OCI-LY1 (cell line): ENCODE measurements at regions not wholly inside any gene's neighbourhood (a gene's known extent, or its start where the extent isn't known, plus 50 kb on each side); places are given as distances from the start of the nearest gene placed in this dataset.

Source experiments
- H2AFZ ChIP-seq: fragments of 200-600 bp; sonication (generic), shearing (Covaris generic); 2 replicates; pipeline ENCODE4 v1.6.0; 2014; ENCODE audit warnings: antibody characterized with exemption, mild to moderate bottlenecking, low read length
- H3F3A ChIP-seq: fragments of 200-600 bp; sonication (generic), shearing (Covaris generic); 2 replicates; pipeline ENCODE4 v1.6.0; 2014; ENCODE audit warnings: mild to moderate bottlenecking, antibody characterized with exemption, low read length, moderate library complexity; ENCODE audit not compliant: insufficient read depth
- H3K27ac ChIP-seq: fragments of 200-600 bp; sonication (generic); 2 replicates; pipeline ENCODE4 v1.5.1; 2014; ENCODE audit warnings: low read length, mixed run types, mild to moderate bottlenecking, low read depth; ENCODE audit not compliant: poor library complexity, severe bottlenecking
- H3K27me3 ChIP-seq: fragments of 200-600 bp; sonication (generic); 2 replicates; pipeline ENCODE4 v1.6.0; 2014; ENCODE audit warnings: antibody characterized with exemption, mild to moderate bottlenecking, low read length, moderate library complexity; ENCODE audit not compliant: insufficient read depth
- H3K36me3 ChIP-seq: fragments of 200-600 bp; sonication (generic); 2 replicates; pipeline ENCODE4 v1.6.1; 2014; ENCODE audit warnings: mild to moderate bottlenecking, antibody characterized with exemption, low read length, moderate library complexity, mixed read lengths; ENCODE audit not compliant: insufficient read depth
- H3K4me1 ChIP-seq: fragments of 200-600 bp; sonication (generic); 2 replicates; pipeline ENCODE4 v1.5.1; 2014; ENCODE audit warnings: mild to moderate bottlenecking, low read length, moderate library complexity; ENCODE audit not compliant: insufficient read depth, severe bottlenecking
- H3K4me2 ChIP-seq: fragments of 200-600 bp; sonication (generic), shearing (Covaris generic); 2 replicates; pipeline ENCODE4 v1.6.1; 2014; ENCODE audit warnings: low read length
- H3K4me3 ChIP-seq: fragments of 200-600 bp; sonication (generic); 2 replicates; pipeline ENCODE4 v1.5.1; 2014; ENCODE audit warnings: low read length, low read depth, mild to moderate bottlenecking, mixed read lengths; ENCODE audit not compliant: poor library complexity, severe bottlenecking
- H3K79me2 ChIP-seq: fragments of 200-600 bp; shearing (Covaris generic); 2 replicates; pipeline ENCODE4 v1.6.1; 2016; ENCODE audit warnings: mixed run types, low read length, mixed read lengths; ENCODE audit not compliant: insufficient read depth
- H3K9ac ChIP-seq: fragments of 200-600 bp; sonication (generic), shearing (Covaris generic); 2 replicates; pipeline ENCODE4 v1.6.1; 2014; ENCODE audit warnings: mild to moderate bottlenecking, low read length, mixed read lengths
- H3K9me2 ChIP-seq: fragments of 200-600 bp; sonication (generic), shearing (Covaris generic); 2 replicates; pipeline ENCODE4 v1.6.1; 2014; ENCODE audit warnings: low read depth, mild to moderate bottlenecking, low read length, mixed read lengths
- H3K9me3 ChIP-seq: fragments of 200-600 bp; shearing (Covaris generic); 2 replicates; pipeline ENCODE4 v1.6.1; 2014; ENCODE audit warnings: low read length, mixed read lengths
- H4K20me1 ChIP-seq: fragments of 200-600 bp; sonication (generic), shearing (Covaris generic); 2 replicates; pipeline ENCODE4 v1.6.0; 2016; ENCODE audit warnings: mild to moderate bottlenecking, low read length; ENCODE audit not compliant: insufficient read depth
- EZH2 ChIP-seq: fragments of 200-600 bp; sonication (generic), shearing (Covaris generic); IDR thresholded peaks from 2 replicates; pipeline ENCODE4 v1.8.0; 2017; ENCODE audit warnings: borderline replicate concordance, mixed run types, mild to moderate bottlenecking, antibody characterized with exemption, low read length, moderate library complexity, mixed read lengths
- TF ChIP-seq, protein P1 (sequence below): fragments of 200-600 bp; sonication (generic), shearing (Covaris generic); IDR thresholded peaks from 2 replicates; pipeline ENCODE4 v1.5.1; 2017; ENCODE audit warnings: mild to moderate bottlenecking, antibody characterized with exemption, low read length, moderate library complexity, mixed read lengths

GRCh38 chr14:62373944-62374343, 611.7 kb downstream of the SNAPC1 start:
- Histone ChIP-seq H3K79me2 (no peaks in the 10 kb centered on the region), H3K27ac (no peak overlapping the region), H3K9me3 (no peaks in the 10 kb centered on the region), H3K36me3 (no peaks in the 10 kb centered on the region), H2AFZ (no peak overlapping the region), H3K9me2 (no peaks in the 10 kb centered on the region), H3K9ac (no peak overlapping the region), H4K20me1 (no peaks in the 10 kb centered on the region), H3K4me1 (no peaks in the 10 kb centered on the region), H3K4me3 (no peak overlapping the region), H3K27me3 (no peaks in the 10 kb centered on the region), H3K4me2 (no peak overlapping the region), H3F3A (no peaks in the 10 kb centered on the region)
- TF ChIP-seq, protein P1, sequence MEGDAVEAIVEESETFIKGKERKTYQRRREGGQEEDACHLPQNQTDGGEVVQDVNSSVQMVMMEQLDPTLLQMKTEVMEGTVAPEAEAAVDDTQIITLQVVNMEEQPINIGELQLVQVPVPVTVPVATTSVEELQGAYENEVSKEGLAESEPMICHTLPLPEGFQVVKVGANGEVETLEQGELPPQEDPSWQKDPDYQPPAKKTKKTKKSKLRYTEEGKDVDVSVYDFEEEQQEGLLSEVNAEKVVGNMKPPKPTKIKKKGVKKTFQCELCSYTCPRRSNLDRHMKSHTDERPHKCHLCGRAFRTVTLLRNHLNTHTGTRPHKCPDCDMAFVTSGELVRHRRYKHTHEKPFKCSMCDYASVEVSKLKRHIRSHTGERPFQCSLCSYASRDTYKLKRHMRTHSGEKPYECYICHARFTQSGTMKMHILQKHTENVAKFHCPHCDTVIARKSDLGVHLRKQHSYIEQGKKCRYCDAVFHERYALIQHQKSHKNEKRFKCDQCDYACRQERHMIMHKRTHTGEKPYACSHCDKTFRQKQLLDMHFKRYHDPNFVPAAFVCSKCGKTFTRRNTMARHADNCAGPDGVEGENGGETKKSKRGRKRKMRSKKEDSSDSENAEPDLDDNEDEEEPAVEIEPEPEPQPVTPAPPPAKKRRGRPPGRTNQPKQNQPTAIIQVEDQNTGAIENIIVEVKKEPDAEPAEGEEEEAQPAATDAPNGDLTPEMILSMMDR, result no peak
- TF ChIP-seq EZH2, result no peak

- Histone ChIP-seq H3K36me3 (no peaks in the 10 kb centered on the region), H3K4me3 (no peak overlapping the region), H3K4me2 (no peak overlapping the region), H3K9me2 (no peaks in the 10 kb centered on the region), H3F3A (no peaks in the 10 kb centered on the region), H3K27me3 (no peaks in the 10 kb centered on the region), H3K4me1 (no peaks in the 10 kb centered on the region), H3K27ac (no peak overlapping the region), H3K9me3 (no peaks in the 10 kb centered on the region), H3K79me2 (no peaks in the 10 kb centered on the region), H4K20me1 (no peaks in the 10 kb centered on the region), H2AFZ (no peak overlapping the region), H3K9ac (no peak overlapping the region)
- no peak for TF ChIP-seq EZH2
- TF ChIP-seq, protein P1, result no peak
These were observed 615.8 kb downstream of the SNAPC1 start for GRCh38 chr14:62378057-62378456.

DNA sequence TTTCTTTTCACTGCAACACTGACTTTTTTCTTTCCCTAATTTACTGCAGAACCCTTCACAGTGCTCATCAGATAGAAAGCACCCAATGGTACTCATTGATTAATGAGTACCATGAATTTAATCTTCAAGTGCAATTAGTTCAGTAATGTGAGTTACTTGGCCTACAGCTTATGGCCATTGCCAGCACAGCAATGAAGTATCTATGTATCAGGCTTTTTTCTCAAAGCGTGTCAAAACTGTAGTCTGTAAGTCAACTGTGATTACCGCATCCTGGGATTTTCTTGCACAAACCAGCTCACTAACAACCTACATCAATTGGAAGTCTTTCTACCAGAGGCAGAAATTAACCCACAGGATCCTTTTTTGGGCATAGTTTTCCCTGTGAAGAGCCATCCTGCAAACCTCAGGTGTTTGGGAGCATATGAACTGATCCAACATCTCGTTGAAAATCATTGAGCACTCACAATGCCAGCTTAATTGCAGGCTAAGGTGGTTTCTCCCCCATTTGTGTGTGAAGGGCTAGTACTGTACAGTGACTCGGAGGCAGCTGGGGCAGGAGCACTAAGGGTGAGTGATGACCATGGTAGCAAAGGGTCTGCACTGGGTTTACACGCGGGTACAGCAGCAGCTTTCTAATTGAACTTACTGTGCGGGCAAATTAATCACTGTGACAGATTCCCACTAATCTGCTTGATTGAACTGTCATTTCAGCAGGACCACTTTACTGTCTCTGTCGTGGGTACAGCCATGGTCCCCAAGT, 619.3 kb downstream of the SNAPC1 start:
- H3F3A ChIP-seq, result no peaks in the 10 kb centered on the region
- no peak overlapping the region for H3K4me2 ChIP-seq
- no peaks in the 10 kb centered on the region for H3K9me3 ChIP-seq
- H3K4me3 ChIP-seq, result no peak overlapping the region
- no peaks in the 10 kb centered on the region for H3K4me1 ChIP-seq
- no peaks in the 10 kb centered on the region for H4K20me1 ChIP-seq
- no peak overlapping the region for H3K9ac ChIP-seq
- H2AFZ ChIP-seq, result no peak overlapping the region
- H3K9me2 ChIP-seq, result no peaks in the 10 kb centered on the region
- H3K27ac ChIP-seq, result no peak overlapping the region
- no peak for TF ChIP-seq EZH2
- TF ChIP-seq, protein P1, result no peak
- no peaks in the 10 kb centered on the region for H3K36me3 ChIP-seq
- no peaks in the 10 kb centered on the region for H3K27me3 ChIP-seq
- no peaks in the 10 kb centered on the region for H3K79me2 ChIP-seq
